ENCODE measurements at regions not wholly inside any gene's neighbourhood (a gene's known extent, or its start where the extent isn't known, plus 50 kb on each side); places are given as distances from the start of the nearest gene placed in this dataset.
A peak's percentile ranks its signal among the peaks of the same experiment; 100 is the strongest.
"Not testable (repeated sequence)": the region's sequence is repeated elsewhere in the genome, so short reads cannot be mapped to it uniquely, and the experiment has no call there.

DNA sequence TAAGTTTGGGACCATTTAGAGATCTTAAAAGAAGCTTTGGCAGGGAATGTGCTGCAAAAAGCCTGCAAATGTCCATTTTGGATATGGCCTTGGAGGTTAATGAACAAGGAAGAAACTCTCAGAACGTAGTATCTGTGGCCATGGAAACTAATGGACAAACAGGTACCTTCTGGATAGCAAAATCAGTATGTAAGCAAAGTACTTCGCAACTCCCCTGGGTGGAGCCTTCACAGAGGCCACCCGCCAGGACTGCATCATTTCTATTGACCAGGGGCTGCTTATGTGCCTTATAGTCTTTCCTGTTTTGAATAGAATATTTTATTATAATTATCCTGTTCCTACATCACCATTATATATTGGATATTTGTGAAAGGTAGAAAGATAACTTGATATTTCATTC is 510.8 kb upstream of the SYNCRIP start:
- intact Hi-C loops (cut with DNase I): no loop called here
- no peak for DNase-seq

DNA sequence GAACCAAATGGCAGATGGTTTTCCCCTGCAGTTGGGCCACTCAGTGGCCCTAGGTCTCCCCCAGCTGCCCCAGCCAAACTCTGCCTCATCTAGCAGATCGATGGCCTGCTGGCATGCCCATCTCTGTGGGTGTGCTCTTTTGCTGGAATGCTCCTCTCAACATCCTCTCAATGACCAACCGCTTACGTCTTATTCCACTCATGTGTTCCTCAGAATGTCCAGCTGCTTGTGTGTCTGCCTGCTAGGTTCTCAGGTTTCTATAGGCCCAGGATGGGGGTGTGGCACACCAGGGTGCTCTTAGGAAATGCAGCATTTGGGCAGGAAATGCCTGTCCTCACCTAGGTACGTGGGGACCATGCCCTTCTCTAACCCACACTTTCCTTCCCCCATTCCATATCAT is 509.9 kb upstream of the SYNCRIP start:
- DNase-seq: no peak
- intact Hi-C loops (cut with DNase I): no loop called here

DNA sequence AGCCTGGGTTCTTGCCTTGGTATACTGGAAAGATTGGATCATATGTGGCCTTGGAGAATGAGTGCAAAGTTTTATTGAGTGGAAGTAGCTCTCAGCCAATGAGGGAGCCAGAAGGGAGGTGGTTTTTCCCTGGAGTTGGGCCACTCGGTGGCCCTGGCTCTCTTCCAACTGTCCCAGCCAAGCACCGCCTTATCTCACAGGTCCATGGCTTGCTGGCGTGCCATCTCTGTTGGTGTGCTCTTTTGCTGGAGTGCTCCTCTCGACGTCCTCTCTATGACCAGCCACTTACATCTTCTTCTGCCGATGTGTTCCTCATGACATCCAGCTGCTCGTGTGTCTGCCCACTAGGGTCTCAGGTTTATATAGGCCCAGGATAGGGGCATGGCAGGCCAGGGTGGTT is 505.9 kb upstream of the SYNCRIP start:
- intact Hi-C loops (cut with DNase I): no loop called here
- DNase-seq: no peak

DNA sequence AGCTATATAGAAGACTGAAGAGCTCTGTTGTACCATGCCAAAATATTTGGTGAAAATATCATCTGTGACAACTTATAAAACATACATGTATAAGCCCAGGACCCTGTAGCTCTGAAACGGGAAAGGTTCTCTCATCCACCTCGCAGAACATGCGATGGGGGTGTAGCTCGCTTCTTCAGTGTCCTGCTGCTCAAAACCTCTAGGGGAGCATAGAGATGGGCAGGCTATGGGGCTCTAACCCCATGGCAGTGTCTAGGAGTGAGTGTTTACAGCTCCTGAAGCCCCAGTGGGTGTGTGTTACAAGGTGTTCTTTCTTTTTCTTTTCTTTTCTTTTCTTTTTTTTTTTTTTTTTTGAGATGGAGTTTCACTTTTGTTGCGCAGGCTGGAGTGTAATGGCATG is 505.2 kb upstream of the SYNCRIP start:
- intact Hi-C loops (cut with DNase I): no loop called here
- no peak for DNase-seq

DNA sequence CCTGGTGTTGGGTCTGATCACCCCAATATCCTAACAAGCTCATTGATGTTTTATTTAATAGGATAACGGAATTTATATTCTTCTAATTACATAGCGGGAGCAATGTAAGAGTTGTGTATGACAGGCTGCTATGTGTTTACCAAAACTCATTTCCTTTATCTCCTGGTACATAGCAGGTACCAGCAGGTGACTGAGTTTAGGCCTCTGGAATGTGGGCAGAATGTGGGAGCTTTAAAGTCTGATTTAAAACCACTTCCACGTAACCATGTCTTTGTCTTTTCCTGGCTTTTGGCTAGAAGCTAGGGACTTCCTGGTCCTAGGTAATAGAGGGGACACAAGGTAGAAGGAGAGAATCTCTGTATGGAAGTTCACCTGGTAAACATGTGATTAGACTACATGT is 504.6 kb upstream of the SYNCRIP start:
- intact Hi-C loops (cut with DNase I): no loop called here
- DNase-seq: no peak

DNA sequence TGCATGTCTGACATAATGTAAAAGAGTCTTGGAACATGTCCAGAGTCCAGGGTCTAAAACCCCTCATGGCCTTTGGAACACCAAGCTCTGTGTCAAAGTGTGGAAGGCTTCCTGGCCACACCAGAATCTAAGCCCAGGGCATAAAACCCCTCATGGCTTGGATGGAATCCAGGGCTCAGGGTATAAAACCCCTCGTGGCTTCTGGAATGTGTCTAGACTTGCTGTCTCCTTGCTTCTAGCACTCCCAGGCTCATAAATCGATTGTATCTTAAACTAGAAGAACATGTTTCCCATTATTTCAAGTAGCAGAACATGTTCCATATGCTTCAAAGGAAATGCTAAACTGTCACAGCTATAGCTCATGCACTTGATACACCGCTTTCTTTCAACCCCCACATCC is 504.1 kb upstream of the SYNCRIP start:
- DNase-seq; intact Hi-C loops (cut with DNase I): not testable (repeated sequence)

DNA sequence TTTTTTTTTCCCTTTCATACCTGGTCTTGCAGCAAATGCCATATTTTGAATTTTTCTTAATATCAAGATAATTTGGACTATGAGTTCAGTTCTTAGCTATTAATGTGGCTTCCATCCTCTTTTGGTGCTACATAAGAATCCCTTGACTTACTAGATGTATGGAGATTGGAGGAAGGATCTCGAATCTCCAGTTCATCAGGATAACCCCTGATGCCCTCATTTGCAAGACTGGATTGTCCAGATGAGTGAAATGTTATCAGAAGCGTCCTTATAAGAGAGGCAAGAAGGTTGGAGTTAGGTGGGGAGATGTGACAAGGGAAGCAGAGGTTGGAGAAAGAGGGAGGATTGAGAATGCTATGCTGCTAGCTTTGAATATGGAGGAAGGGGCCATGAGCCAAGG is 499.6 kb upstream of the SYNCRIP start:
- DNase-seq: no peak
- intact Hi-C loops (cut with DNase I): no loop called here

DNA sequence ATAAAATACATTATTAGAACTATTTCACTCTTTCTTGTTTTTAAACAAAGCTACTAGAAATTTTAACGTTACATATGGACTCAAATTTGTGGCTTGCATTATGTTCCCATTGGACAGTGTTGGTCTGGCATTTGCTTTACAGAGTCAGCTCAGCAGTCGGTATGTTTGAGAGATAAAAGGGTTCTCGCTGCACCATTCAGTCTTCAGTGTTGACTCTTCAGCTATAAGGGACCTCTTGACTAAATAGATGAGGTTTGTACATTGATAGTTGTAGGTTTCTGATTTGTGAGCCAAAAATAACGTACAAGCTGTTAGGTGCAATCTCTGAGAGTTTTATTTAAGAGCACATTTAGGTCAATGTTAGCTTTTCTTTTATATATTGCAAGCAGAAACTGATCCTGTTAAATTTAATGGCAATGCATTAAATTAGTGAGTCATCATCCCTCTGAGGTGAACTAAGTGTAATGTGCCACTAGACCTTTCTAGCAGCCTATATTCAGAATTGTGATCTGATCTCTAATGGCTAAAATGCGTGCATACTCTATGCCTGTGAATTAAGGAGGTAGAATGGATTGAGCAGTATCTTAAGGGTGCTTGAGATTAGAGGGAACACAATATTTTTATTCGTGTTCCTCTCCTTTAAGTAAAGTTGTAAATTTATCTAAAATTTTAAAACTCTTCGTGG is 485.6 kb upstream of the SYNCRIP start:
- no peak for DNase-seq
- intact Hi-C loops (cut with DNase I): no loop called here

DNA sequence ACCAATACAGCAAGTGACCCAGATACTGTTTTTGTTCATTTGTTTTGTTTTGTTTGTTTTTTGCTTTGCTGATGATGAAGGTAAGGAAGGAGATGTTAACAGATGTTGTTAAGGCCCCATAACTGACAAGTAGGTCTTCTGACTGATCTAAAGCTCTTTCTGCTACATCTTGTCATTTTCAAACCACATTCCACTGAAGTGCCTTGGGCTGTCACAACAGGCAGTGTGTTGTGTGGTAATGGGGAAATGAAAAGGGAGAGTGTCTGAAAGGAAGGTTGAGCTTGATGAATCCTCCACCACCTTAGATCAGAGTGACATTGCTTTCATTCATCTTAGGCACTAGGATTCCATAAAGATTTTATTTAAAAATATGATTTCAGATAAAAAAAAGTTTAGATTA is 479.4 kb upstream of the SYNCRIP start:
- intact Hi-C loops (cut with DNase I): no loop called here

DNA sequence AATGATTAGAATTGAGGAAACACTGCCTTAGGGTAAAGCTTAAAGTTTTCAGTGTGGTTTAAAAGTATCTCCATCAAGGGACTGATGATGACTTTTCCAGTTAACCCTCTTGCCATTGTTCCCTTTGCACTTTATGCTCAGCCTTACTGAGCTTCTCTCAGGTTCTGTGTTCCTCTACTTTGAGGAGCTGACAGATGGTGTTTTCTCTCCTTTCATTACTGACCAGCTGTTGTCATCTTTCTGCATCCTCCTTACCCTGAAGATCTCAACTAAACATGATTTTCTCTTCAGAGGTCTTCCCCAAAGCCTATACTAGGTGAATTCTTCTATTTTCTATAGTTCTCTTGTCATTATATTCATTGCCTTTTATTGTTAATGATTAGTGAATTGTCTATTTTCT is 475.6 kb upstream of the SYNCRIP start:
- DNase-seq: no peak
- intact Hi-C loops (cut with DNase I): no loop called here

More for the DNA sequence above, 479.4 kb upstream of the SYNCRIP start:
- no peak for DNase-seq

DNA sequence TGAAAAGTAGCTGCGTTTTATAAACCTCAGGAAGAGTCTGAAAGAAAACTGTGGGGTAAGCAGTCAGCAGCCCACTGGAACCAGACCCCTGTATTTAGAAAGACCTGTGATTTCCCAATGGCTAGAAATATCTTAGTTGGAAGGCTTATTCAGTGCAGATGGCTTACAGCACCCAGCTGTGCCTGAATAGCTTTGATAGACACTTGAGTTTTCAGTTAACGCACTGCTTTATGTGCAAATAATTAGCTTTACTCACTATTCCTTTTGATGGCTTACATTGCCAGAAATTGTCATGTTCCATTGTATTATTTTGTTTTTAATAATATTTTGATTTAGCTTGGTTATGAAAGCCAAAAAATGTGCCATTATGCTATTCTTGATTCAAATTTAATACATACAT is 465.3 kb upstream of the SYNCRIP start:
- DNase-seq: no peak
- intact Hi-C loops (cut with DNase I): no loop called here

DNA sequence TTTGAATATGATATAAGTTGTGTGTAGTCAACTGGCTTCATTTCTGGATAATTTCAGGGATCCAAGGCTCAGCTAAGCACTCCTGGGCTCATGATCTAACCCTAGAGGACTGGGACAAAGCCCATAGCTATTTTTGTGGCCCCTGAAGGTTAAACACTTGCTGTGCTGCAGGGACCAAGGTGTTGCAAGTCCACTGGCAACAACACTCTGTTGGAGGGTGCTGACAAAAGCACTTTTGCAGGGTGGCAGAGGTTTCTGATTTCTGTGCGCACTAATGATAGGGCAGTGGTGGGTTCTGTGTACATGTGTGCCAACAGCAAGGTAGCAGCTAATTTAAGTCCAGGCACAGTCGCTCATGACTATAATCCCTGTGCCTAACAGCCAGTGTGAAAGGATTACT is 445.3 kb upstream of the SYNCRIP start:
- intact Hi-C loops (cut with DNase I): no loop called here
- DNase-seq: no peak

DNA sequence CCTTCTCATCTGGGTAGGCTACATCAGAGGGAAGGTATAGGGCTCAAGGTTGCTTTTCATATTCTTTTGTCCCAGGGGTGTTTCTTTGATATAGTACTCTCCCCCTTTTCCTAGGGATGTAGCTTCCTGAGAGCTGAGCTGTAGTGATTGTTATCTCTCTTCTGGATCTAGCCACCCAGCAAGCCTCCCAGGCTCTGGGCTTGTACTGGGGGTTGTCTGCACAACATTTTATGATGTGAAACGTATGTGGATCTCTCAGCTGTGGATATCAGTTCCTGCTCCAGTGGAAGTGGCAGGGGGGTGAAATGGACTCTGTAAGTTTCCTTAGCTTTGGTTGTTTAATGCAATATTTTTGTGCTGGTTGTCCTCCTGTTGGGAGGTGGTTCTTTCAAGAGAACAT is 437.3 kb upstream of the SYNCRIP start:
- intact Hi-C loops (cut with DNase I): no loop called here
- DNase-seq: no peak

DNA sequence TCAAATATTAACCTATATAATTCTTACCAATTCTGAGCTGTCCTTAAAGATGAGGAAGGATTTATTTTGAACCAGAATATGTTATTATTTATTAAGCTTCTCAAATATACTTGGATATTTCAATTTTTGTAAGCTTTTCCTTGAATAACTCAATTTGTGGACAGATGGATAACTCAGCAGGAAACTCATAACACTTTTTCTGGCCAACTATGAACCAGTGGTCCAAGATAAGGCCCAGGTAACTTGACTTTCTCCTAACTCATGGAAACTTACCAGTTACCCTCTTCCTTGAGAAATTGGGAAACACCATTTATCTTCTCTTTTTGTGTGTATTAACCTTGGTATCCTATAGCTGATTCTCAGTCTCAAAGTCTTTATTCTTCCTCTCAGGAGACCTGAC is 427.5 kb upstream of the SYNCRIP start:
- DNase-seq: no peak
- intact Hi-C loops (cut with DNase I): no loop called here

DNA sequence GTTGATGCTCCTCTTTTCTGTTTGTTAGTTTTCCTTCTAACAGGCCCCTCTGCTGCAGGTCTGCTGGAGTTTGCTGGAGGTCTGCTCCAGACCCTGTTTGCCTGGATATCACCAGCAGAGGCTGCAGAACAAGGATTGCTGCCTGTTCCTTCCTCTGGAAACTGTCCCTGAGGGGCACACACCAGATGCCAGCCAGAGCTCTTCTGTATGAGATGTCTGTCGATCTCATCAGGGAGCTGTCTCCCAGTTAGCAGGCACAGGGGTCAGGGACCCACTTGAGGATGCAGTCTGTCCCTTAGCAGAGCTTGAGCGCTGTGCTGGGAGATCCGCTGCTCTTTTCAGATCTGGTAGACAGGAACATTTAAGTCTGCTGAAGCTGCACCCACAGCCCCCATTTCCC is 422.3 kb upstream of the SYNCRIP start:
- DNase-seq; intact Hi-C loops (cut with DNase I): not testable (repeated sequence)

DNA sequence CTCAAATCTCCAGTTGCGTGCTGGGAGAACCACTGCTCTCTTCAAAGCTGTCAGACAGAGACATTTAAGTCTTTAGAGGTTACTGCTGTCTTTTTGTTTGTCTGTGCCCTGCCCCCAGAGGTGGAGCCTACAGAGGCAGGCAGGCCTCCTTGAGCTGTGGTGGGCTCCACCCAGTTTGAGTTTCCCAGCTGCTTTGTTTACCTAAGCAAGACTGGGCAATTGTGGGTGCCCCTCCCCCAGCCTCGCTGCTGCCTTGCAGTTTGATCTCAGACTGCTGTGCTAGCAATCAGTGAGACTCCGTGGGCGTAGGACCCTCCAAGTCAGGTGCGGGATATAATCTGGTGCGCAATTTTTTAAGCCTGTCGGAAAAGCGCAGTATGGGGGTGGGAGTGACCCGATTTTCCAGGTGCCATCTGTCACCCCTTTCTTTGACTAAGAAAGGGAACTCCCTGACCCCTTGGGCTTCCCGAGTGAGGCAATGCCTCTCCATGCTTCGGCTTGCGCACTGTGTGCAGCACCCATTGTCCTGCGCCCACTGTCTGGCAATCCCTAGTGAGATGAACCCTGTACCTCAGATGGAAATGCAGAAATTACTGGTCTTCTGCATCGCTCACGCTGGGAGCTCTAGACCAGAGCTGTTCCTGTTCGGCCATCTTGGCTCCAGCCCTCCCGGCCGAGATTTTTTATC is 414.8 kb upstream of the SYNCRIP start:
- intact Hi-C loops (cut with DNase I); DNase-seq: not testable (repeated sequence)

DNA sequence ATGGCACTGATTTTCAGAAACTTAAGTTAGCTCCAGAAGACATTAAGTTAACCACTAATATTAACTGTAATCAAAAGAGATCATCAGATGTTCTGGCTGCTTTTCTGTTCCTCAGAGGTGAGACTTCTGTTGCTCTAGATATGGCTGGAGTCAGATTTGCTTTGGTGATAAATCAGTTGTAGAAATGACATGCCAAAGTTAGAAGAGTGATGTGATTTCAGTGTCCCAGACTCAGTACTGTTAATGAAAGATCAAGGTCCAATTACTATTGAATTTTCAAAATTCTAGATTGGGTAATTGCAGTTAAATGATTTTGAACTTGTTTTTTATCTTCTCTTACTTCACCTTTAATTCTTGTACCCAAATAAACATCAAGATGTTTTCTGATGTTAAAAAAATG is 402.4 kb upstream of the SYNCRIP start:
- intact Hi-C loops (cut with DNase I): no loop called here
- no peak for DNase-seq

DNA sequence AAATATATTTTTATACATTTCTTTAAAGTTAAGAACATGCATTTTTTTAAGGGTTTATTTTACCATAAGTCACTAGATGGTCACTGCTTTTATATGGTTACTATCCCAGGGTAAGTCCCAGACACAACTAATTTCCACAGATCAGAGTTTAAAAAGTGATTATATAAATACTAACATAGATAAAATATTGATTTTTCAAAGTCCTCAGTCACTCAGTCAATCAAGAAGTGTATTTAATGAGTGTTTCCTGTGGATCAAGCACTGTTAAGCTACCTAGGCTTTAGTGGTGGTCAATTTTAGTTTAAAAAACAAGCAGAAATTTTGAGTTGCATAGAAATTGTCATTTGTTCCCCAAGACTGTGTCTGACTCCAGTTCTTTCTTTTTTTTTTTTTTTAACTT is 399.5 kb upstream of the SYNCRIP start:
- DNase-seq: no peak

DNA sequence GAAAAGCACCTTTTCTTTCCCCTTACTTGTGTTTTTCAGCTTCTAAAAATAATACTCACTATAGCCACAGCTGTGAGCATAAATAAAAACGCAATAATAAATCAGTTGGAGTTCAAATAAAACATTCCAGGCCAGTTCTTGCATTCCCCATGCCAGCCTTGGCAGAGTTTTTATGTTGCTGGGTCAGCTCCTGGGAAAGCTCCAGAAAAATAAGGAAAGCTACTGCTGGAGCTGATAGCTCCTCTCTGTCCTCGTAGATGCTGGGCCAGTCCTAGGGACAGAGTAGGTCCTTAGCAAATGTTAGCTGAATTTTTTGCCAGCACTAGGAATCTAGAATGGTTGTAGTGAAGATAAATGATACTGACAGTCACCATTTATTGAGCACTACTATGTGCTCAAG is 389.0 kb upstream of the SYNCRIP start:
- intact Hi-C loops (cut with DNase I): no loop called here
- peak in 8 of 42 donors; percentile 5 to 39 (median 17) for DNase-seq

More for the DNA sequence above, 399.5 kb upstream of the SYNCRIP start:
- intact Hi-C loops (cut with DNase I): no loop called here

DNA sequence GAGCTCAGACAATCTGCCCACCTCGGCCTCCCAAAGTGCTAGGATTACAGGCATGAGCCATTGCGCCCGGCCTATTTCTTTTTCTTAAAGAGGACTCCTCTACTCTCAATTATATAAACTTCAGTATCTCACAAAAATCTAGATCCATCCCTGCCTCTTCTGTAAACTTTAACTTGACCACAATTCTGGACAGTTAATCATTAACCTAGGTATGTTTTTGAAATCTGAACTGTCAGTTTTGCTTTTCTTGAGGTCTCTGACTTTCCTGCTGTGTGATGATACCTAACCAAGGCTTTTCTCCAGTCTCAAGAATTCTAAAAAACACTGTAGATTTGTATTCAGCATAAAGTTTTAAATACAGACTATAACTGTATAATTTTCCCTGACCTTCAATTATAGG is 388.2 kb upstream of the SYNCRIP start:
- intact Hi-C loops (cut with DNase I): no loop called here
- no peak for DNase-seq

DNA sequence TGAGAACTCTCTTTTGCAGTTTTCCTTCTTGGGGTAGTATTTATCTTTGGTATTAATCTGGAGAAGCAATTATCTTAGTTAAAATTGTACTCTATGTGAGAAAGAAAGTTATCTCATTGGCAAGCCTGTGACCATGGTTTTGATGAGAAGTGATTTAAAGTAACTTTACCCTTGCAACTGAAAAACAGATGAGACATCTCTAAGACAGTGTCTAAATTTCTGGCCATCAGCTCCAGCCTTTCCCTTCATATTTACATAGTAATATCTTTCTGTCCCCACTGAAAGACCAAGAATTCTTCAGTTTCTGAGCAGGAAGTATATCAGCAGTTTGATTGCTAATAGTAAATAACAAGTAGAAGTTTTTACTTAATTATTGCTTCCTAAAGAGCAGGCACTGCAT is 386.1 kb upstream of the SYNCRIP start:
- DNase-seq: no peak
- intact Hi-C loops (cut with DNase I): no loop called here
